ENCODE measurements at regions not wholly inside any gene's neighbourhood (a gene's known extent, or its start where the extent isn't known, plus 50 kb on each side); places are given as distances from the start of the nearest gene placed in this dataset.
A peak's percentile ranks its signal among the peaks of the same experiment; 100 is the strongest.

DNA sequence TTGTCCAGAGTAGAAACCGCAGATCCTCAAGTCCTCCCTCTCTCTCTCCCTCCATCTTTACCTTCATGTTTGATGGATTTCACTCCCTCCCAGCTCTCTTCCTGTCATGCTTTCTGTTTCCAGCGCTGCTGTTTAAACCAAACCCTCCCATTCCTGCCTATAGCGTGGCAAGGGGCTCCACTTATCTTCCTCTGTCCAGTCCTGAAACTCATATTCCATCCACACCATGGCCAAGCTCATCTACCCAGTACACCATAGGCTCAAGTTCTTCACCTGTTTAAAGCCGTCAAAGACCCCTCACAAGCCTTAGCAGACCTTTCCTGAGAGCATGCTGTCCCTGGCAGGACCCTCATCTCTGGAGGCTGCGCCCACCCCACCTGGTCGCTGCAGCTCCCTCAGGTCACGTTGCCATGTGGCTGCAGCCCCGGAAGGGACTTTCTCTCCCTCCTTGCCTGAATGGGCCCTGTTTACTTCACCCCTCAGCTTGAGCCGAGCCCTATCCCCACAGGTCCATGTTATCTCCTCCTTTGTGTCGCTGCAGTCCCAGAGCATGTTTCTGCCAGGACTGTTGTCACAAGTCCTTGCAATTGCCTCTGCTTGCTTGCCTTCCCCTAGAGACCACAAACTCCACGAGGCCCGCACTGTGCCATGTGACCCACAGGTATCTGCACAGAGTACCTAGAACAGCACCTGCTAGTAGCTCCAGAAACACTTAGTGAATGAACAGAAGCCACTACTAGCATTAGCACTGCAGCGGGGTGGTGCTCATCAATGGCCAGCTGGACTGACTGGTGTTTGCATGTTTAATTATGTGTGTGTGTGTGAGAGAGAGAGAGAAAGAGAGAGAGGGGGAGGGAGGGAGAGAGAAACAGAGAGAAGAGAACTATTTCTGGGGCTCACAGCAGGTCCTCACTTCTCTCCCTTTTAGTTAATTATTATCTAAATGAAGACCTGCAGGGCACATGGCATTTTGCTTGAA, 149.4 kb upstream of the SNX19 start:
- H3K4me1 ChIP-seq (ENCODE audit: control insufficient read depth in 1 of 2, insufficient read depth in 2 of 2, low read length in 2 of 2) = no peaks in the 10 kb centered on the region
- DNase-seq (no peak), ATAC-seq (ENCODE audit: low FRiP score) (peak; percentile 28)
- no peaks in the 10 kb centered on the region for H3K9me3 ChIP-seq (ENCODE audit: control insufficient read depth, low read length)
- intact Hi-C loops (cut with DNase I) = loop anchor here in 1 of 2 donors (10.0 kb wide), 1 partner anchor 609 kb away; no protein-coding TSS in a partner anchor
- no peak overlapping the region for H3K27ac ChIP-seq (ENCODE audit: low read depth in 1 of 2, low read length in 2 of 2)
- H3K4me3 ChIP-seq (ENCODE audit: low read length in 2 of 2) = no peak overlapping the region
- WGBS, 2 donors = 62 to 68% methylated on average over 13 of the region's 13 CpGs
- H3K36me3 ChIP-seq (ENCODE audit: control insufficient read depth in 1 of 2, insufficient read depth in 2 of 2, low read length in 1 of 2) = no peaks in the 10 kb centered on the region
- H3K27me3 ChIP-seq (ENCODE audit: control insufficient read depth in 1 of 2, insufficient read depth in 2 of 2, low read length in 1 of 2) = no peaks in the 10 kb centered on the region

DNA sequence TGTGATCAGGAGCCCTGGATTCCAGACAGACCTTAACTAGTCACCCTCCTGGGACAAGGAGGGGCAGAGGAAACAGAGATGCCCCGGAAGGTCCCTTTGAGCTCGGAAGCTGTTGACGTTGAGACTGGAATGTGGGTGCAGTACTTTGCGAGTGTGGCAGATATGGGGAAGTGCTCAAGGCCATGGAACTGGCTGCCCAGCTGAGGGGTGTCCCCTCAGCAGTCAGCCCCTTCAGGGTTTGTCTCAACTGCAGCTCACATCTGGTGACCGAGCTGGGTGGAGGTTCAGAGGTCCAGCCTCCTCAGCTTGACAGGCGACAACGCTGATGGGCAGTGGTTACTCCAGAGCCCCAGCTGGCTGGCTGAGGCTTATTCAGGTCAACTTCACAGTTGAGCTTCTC, 150.3 kb upstream of the SNX19 start:
- Histone ChIP-seq H3K27ac (ENCODE audit: low read depth in 1 of 2, low read length in 2 of 2) (no peak overlapping the region), H3K4me1 (ENCODE audit: control insufficient read depth in 1 of 2, insufficient read depth in 2 of 2, low read length in 2 of 2) (no peaks in the 10 kb centered on the region), H3K9me3 (ENCODE audit: control insufficient read depth, low read length) (no peaks in the 10 kb centered on the region), H3K4me3 (ENCODE audit: low read length in 2 of 2) (no peak overlapping the region), H3K27me3 (ENCODE audit: control insufficient read depth in 1 of 2, insufficient read depth in 2 of 2, low read length in 1 of 2) (no peaks in the 10 kb centered on the region), H3K36me3 (ENCODE audit: control insufficient read depth in 1 of 2, insufficient read depth in 2 of 2, low read length in 1 of 2) (no peaks in the 10 kb centered on the region)
- ATAC-seq (ENCODE audit: low FRiP score) (no peak), DNase-seq (no peak)
- WGBS, 2 donors = 68 to 75% methylated on average over 7 of the region's 7 CpGs
- intact Hi-C loops (cut with DNase I) = loop anchor here in 1 of 2 donors (10.0 kb wide), 1 partner anchor 608 kb away; no protein-coding TSS in a partner anchor

GRCh38 chr11:131070365-131070764, 154.1 kb upstream of the SNX19 start:
- intact Hi-C loops (cut with DNase I) = no loop called here
- 76 to 85% methylated on average over 4 of the region's 4 CpGs for WGBS, 2 donors
- no peaks in the 10 kb centered on the region for H3K9me3 ChIP-seq (ENCODE audit: control insufficient read depth, low read length)
- DNase-seq = no peak
- H3K4me3 ChIP-seq (ENCODE audit: low read length in 2 of 2) = no peak overlapping the region
- H3K27ac ChIP-seq (ENCODE audit: low read depth in 1 of 2, low read length in 2 of 2) = no peak overlapping the region
- no peaks in the 10 kb centered on the region for H3K27me3 ChIP-seq (ENCODE audit: control insufficient read depth in 1 of 2, insufficient read depth in 2 of 2, low read length in 1 of 2)
- H3K36me3 ChIP-seq (ENCODE audit: control insufficient read depth in 1 of 2, insufficient read depth in 2 of 2, low read length in 1 of 2) = no peaks in the 10 kb centered on the region
- H3K4me1 ChIP-seq (ENCODE audit: control insufficient read depth in 1 of 2, insufficient read depth in 2 of 2, low read length in 2 of 2) = no peaks in the 10 kb centered on the region
- no peak for ATAC-seq (ENCODE audit: low FRiP score)

- H3K4me1 ChIP-seq (ENCODE audit: control insufficient read depth in 1 of 2, insufficient read depth in 2 of 2, low read length in 2 of 2) = no peaks in the 10 kb centered on the region
- H3K4me3 ChIP-seq (ENCODE audit: low read length in 2 of 2) = no peak overlapping the region
- H3K9me3 ChIP-seq (ENCODE audit: control insufficient read depth, low read length) = no peaks in the 10 kb centered on the region
- DNase-seq (no peak), ATAC-seq (ENCODE audit: low FRiP score) (no peak)
- WGBS, 2 donors = 90 to 94% methylated on average over 2 of the region's 2 CpGs
- intact Hi-C loops (cut with DNase I) = no loop called here
- H3K36me3 ChIP-seq (ENCODE audit: control insufficient read depth in 1 of 2, insufficient read depth in 2 of 2, low read length in 1 of 2) = no peaks in the 10 kb centered on the region
- H3K27me3 ChIP-seq (ENCODE audit: control insufficient read depth in 1 of 2, insufficient read depth in 2 of 2, low read length in 1 of 2) = no peaks in the 10 kb centered on the region
- H3K27ac ChIP-seq (ENCODE audit: low read depth in 1 of 2, low read length in 2 of 2) = no peak overlapping the region
Measured at GRCh38 chr11:131073167-131073566, 156.9 kb upstream of the SNX19 start.

DNA sequence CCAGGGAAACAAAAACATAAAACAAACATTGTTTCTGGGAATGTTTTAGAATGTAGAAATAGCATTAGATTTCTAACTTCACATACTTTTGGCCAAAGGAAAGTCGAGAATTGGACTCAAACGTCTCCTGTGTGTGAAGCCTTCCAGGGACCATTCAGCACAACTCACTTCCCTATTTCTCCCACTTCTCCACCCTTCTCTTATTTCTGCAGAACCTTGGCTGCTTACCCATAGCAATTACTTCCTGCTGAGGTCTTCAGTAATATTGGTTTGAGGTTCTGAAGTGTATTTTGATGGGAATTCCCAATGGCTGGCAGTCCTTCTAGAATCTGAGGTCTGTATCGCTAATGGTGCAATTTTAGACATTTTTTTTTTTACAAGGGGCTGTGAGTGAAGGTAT, 158.3 kb upstream of the SNX19 start:
- Histone ChIP-seq H3K27me3 (ENCODE audit: control insufficient read depth in 1 of 2, insufficient read depth in 2 of 2, low read length in 1 of 2) (no peaks in the 10 kb centered on the region), H3K4me1 (ENCODE audit: control insufficient read depth in 1 of 2, insufficient read depth in 2 of 2, low read length in 2 of 2) (no peaks in the 10 kb centered on the region), H3K27ac (ENCODE audit: low read depth in 1 of 2, low read length in 2 of 2) (no peak overlapping the region), H3K36me3 (ENCODE audit: control insufficient read depth in 1 of 2, insufficient read depth in 2 of 2, low read length in 1 of 2) (no peaks in the 10 kb centered on the region), H3K4me3 (ENCODE audit: low read length in 2 of 2) (no peak overlapping the region), H3K9me3 (ENCODE audit: control insufficient read depth, low read length) (no peaks in the 10 kb centered on the region)
- no peak for ATAC-seq (ENCODE audit: low FRiP score)
- intact Hi-C loops (cut with DNase I) = no loop called here
- 22 to 32% methylated on average over 3 of the region's 3 CpGs for WGBS, 2 donors
- DNase-seq = no peak

- no peak for DNase-seq
- Histone ChIP-seq H3K4me3 (ENCODE audit: low read length in 2 of 2) (no peak overlapping the region), H3K4me1 (ENCODE audit: control insufficient read depth in 1 of 2, insufficient read depth in 2 of 2, low read length in 2 of 2) (no peaks in the 10 kb centered on the region), H3K27me3 (ENCODE audit: control insufficient read depth in 1 of 2, insufficient read depth in 2 of 2, low read length in 1 of 2) (no peaks in the 10 kb centered on the region), H3K27ac (ENCODE audit: low read depth in 1 of 2, low read length in 2 of 2) (no peak overlapping the region), H3K9me3 (ENCODE audit: control insufficient read depth, low read length) (no peaks in the 10 kb centered on the region), H3K36me3 (ENCODE audit: control insufficient read depth in 1 of 2, insufficient read depth in 2 of 2, low read length in 1 of 2) (no peaks in the 10 kb centered on the region)
- no peak for ATAC-seq (ENCODE audit: low FRiP score)
- intact Hi-C loops (cut with DNase I) = no loop called here
Measured at GRCh38 chr11:131077340-131077739, 161.1 kb upstream of the SNX19 start.

DNA sequence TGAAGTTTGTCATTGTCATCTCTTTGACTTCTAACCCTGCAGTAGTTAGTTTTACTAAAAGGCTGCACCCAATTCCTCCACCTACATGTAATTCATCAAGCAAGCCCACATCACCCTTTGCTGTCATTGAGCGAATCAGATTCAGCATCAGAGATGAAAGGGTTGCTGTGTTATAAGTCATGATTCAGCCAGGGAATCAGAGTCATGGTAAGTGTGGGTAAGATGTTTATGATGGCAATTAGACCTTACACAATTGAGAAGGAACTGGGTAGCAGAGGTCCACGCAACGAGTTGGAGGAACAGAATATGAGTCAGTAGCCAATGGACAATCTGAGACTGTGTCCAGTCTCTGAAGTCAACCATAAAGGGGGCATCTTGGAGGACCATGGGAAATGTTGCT, 162.8 kb upstream of the SNX19 start:
- H3K4me3 ChIP-seq (ENCODE audit: low read length in 2 of 2) = no peak overlapping the region
- no peaks in the 10 kb centered on the region for H3K36me3 ChIP-seq (ENCODE audit: control insufficient read depth in 1 of 2, insufficient read depth in 2 of 2, low read length in 1 of 2)
- ATAC-seq (ENCODE audit: low FRiP score) = no peak
- no peaks in the 10 kb centered on the region for H3K4me1 ChIP-seq (ENCODE audit: control insufficient read depth in 1 of 2, insufficient read depth in 2 of 2, low read length in 2 of 2)
- 89% methylated on average over 3 of the region's 3 CpGs for WGBS, 2 donors
- no peaks in the 10 kb centered on the region for H3K9me3 ChIP-seq (ENCODE audit: control insufficient read depth, low read length)
- no peak overlapping the region for H3K27ac ChIP-seq (ENCODE audit: low read depth in 1 of 2, low read length in 2 of 2)
- no peaks in the 10 kb centered on the region for H3K27me3 ChIP-seq (ENCODE audit: control insufficient read depth in 1 of 2, insufficient read depth in 2 of 2, low read length in 1 of 2)
- intact Hi-C loops (cut with DNase I) = no loop called here
- no peak for DNase-seq

GRCh38 chr11:131089727-131090245, 173.5 kb upstream of the SNX19 start:
- H3K4me3 ChIP-seq (ENCODE audit: low read length in 2 of 2) = no peak overlapping the region
- no peaks in the 10 kb centered on the region for H3K4me1 ChIP-seq (ENCODE audit: control insufficient read depth in 1 of 2, insufficient read depth in 2 of 2, low read length in 2 of 2)
- H3K36me3 ChIP-seq (ENCODE audit: control insufficient read depth in 1 of 2, insufficient read depth in 2 of 2, low read length in 1 of 2) = no peaks in the 10 kb centered on the region
- 69 to 71% methylated on average over 2 of the region's 2 CpGs for WGBS, 2 donors
- no peak for DNase-seq
- no peaks in the 10 kb centered on the region for H3K27me3 ChIP-seq (ENCODE audit: control insufficient read depth in 1 of 2, insufficient read depth in 2 of 2, low read length in 1 of 2)
- H3K9me3 ChIP-seq (ENCODE audit: control insufficient read depth, low read length) = peaks cover 4% of the 10 kb centered on the region
- intact Hi-C loops (cut with DNase I) = no loop called here
- H3K27ac ChIP-seq (ENCODE audit: low read depth in 1 of 2, low read length in 2 of 2) = no peak overlapping the region
- no peak for ATAC-seq (ENCODE audit: low FRiP score)

- Histone ChIP-seq H3K27me3 (ENCODE audit: control insufficient read depth in 1 of 2, insufficient read depth in 2 of 2, low read length in 1 of 2) (no peaks in the 10 kb centered on the region), H3K4me1 (ENCODE audit: control insufficient read depth in 1 of 2, insufficient read depth in 2 of 2, low read length in 2 of 2) (no peaks in the 10 kb centered on the region), H3K9me3 (ENCODE audit: control insufficient read depth, low read length) (no peaks in the 10 kb centered on the region), H3K36me3 (ENCODE audit: control insufficient read depth in 1 of 2, insufficient read depth in 2 of 2, low read length in 1 of 2) (no peaks in the 10 kb centered on the region), H3K4me3 (ENCODE audit: low read length in 2 of 2) (no peak overlapping the region), H3K27ac (ENCODE audit: low read depth in 1 of 2, low read length in 2 of 2) (no peak overlapping the region)
- intact Hi-C loops (cut with DNase I) = no loop called here
- 85 to 93% methylated on average over 3 of the region's 3 CpGs for WGBS, 2 donors
- ATAC-seq (ENCODE audit: low FRiP score) (no peak), DNase-seq (no peak)
Measured at GRCh38 chr11:131092469-131092868, 176.2 kb upstream of the SNX19 start.
